OCI-LY1 (cell line): ENCODE measurements at regions not wholly inside any gene's neighbourhood (a gene's known extent, or its start where the extent isn't known, plus 50 kb on each side); places are given as distances from the start of the nearest gene placed in this dataset.

Source experiments
- H2AFZ ChIP-seq: fragments of 200-600 bp; sonication (generic), shearing (Covaris generic); 2 replicates; pipeline ENCODE4 v1.6.0; 2014; ENCODE audit warnings: antibody characterized with exemption, mild to moderate bottlenecking, low read length
- H3F3A ChIP-seq: fragments of 200-600 bp; sonication (generic), shearing (Covaris generic); 2 replicates; pipeline ENCODE4 v1.6.0; 2014; ENCODE audit warnings: mild to moderate bottlenecking, antibody characterized with exemption, low read length, moderate library complexity; ENCODE audit not compliant: insufficient read depth
- H3K27ac ChIP-seq: fragments of 200-600 bp; sonication (generic); 2 replicates; pipeline ENCODE4 v1.5.1; 2014; ENCODE audit warnings: low read length, mixed run types, mild to moderate bottlenecking, low read depth; ENCODE audit not compliant: poor library complexity, severe bottlenecking
- H3K27me3 ChIP-seq: fragments of 200-600 bp; sonication (generic); 2 replicates; pipeline ENCODE4 v1.6.0; 2014; ENCODE audit warnings: antibody characterized with exemption, mild to moderate bottlenecking, low read length, moderate library complexity; ENCODE audit not compliant: insufficient read depth
- H3K36me3 ChIP-seq: fragments of 200-600 bp; sonication (generic); 2 replicates; pipeline ENCODE4 v1.6.1; 2014; ENCODE audit warnings: mild to moderate bottlenecking, antibody characterized with exemption, low read length, moderate library complexity, mixed read lengths; ENCODE audit not compliant: insufficient read depth
- H3K4me1 ChIP-seq: fragments of 200-600 bp; sonication (generic); 2 replicates; pipeline ENCODE4 v1.5.1; 2014; ENCODE audit warnings: mild to moderate bottlenecking, low read length, moderate library complexity; ENCODE audit not compliant: insufficient read depth, severe bottlenecking
- H3K4me2 ChIP-seq: fragments of 200-600 bp; sonication (generic), shearing (Covaris generic); 2 replicates; pipeline ENCODE4 v1.6.1; 2014; ENCODE audit warnings: low read length
- H3K4me3 ChIP-seq: fragments of 200-600 bp; sonication (generic); 2 replicates; pipeline ENCODE4 v1.5.1; 2014; ENCODE audit warnings: low read length, low read depth, mild to moderate bottlenecking, mixed read lengths; ENCODE audit not compliant: poor library complexity, severe bottlenecking
- H3K79me2 ChIP-seq: fragments of 200-600 bp; shearing (Covaris generic); 2 replicates; pipeline ENCODE4 v1.6.1; 2016; ENCODE audit warnings: mixed run types, low read length, mixed read lengths; ENCODE audit not compliant: insufficient read depth
- H3K9ac ChIP-seq: fragments of 200-600 bp; sonication (generic), shearing (Covaris generic); 2 replicates; pipeline ENCODE4 v1.6.1; 2014; ENCODE audit warnings: mild to moderate bottlenecking, low read length, mixed read lengths
- H3K9me2 ChIP-seq: fragments of 200-600 bp; sonication (generic), shearing (Covaris generic); 2 replicates; pipeline ENCODE4 v1.6.1; 2014; ENCODE audit warnings: low read depth, mild to moderate bottlenecking, low read length, mixed read lengths
- H3K9me3 ChIP-seq: fragments of 200-600 bp; shearing (Covaris generic); 2 replicates; pipeline ENCODE4 v1.6.1; 2014; ENCODE audit warnings: low read length, mixed read lengths
- H4K20me1 ChIP-seq: fragments of 200-600 bp; sonication (generic), shearing (Covaris generic); 2 replicates; pipeline ENCODE4 v1.6.0; 2016; ENCODE audit warnings: mild to moderate bottlenecking, low read length; ENCODE audit not compliant: insufficient read depth
- CTCF ChIP-seq: fragments of 200-600 bp; sonication (generic), shearing (Covaris generic); IDR thresholded peaks from 2 replicates; pipeline ENCODE4 v1.5.1; 2017; ENCODE audit warnings: mild to moderate bottlenecking, antibody characterized with exemption, low read length, moderate library complexity, mixed read lengths
- EZH2 ChIP-seq: fragments of 200-600 bp; sonication (generic), shearing (Covaris generic); IDR thresholded peaks from 2 replicates; pipeline ENCODE4 v1.8.0; 2017; ENCODE audit warnings: borderline replicate concordance, mixed run types, mild to moderate bottlenecking, antibody characterized with exemption, low read length, moderate library complexity, mixed read lengths

GRCh38 chr2:222794585-222795449, 66.0 kb upstream of the ACSL3 start:
- Histone ChIP-seq H3K79me2 (no peaks in the 10 kb centered on the region), H3K27ac (peak overlapping the region; percentile 59), H3K9ac (no peak overlapping the region; the same call in 1 of the 2 replicates), H4K20me1 (no peaks in the 10 kb centered on the region), H3K9me2 (no peaks in the 10 kb centered on the region), H3K9me3 (no peaks in the 10 kb centered on the region), H3K4me3 (no peak overlapping the region), H3K4me1 (peaks cover 67% of the 10 kb centered on the region), H3K27me3 (no peaks in the 10 kb centered on the region), H3K36me3 (no peaks in the 10 kb centered on the region), H3K4me2 (peak overlapping the region; percentile 36; the same call in 1 of the 2 replicates), H3F3A (no peaks in the 10 kb centered on the region), H2AFZ (no peak overlapping the region)
- TF ChIP-seq EZH2 (no peak), CTCF (no peak)

GRCh38 chr2:222795450-222796357, 65.1 kb upstream of the ACSL3 start:
- no peak overlapping the region for H3K4me3 ChIP-seq
- no peaks in the 10 kb centered on the region for H3K9me2 ChIP-seq
- H3K27ac ChIP-seq = peak overlapping the region; percentile 59
- no peaks in the 10 kb centered on the region for H3K79me2 ChIP-seq
- no peaks in the 10 kb centered on the region for H3K36me3 ChIP-seq
- no peaks in the 10 kb centered on the region for H3K9me3 ChIP-seq
- no peaks in the 10 kb centered on the region for H4K20me1 ChIP-seq
- peaks cover 59% of the 10 kb centered on the region for H3K4me1 ChIP-seq
- no peaks in the 10 kb centered on the region for H3K27me3 ChIP-seq
- H3K4me2 ChIP-seq = no peak overlapping the region
- TF ChIP-seq CTCF (no peak), EZH2 (no peak)
- no peak overlapping the region for H2AFZ ChIP-seq
- no peak overlapping the region; the same call in 1 of the 2 replicates for H3K9ac ChIP-seq
- H3F3A ChIP-seq = no peaks in the 10 kb centered on the region

- H3K4me2 ChIP-seq = no peak overlapping the region
- no peak overlapping the region for H2AFZ ChIP-seq
- peaks cover 57% of the 10 kb centered on the region for H3K4me1 ChIP-seq
Measured at GRCh38 chr2:222796413-222797103, 64.3 kb upstream of the ACSL3 start.

More at GRCh38 chr2:222796413-222797103, 64.3 kb upstream of the ACSL3 start:
- Histone ChIP-seq H3K27me3 (no peaks in the 10 kb centered on the region), H3K27ac (no peak overlapping the region), H3F3A (no peaks in the 10 kb centered on the region), H3K9me3 (no peaks in the 10 kb centered on the region), H3K9me2 (no peaks in the 10 kb centered on the region), H4K20me1 (no peaks in the 10 kb centered on the region), H3K79me2 (no peaks in the 10 kb centered on the region), H3K4me3 (no peak overlapping the region), H3K9ac (no peak overlapping the region), H3K36me3 (no peaks in the 10 kb centered on the region)
- TF ChIP-seq EZH2 (no peak), CTCF (no peak)
